Mesothelial cell of epicardium (in vitro differentiated cells): ENCODE measurements at regions not wholly inside any gene's neighbourhood (a gene's known extent, or its start where the extent isn't known, plus 50 kb on each side); places are given as distances from the start of the nearest gene placed in this dataset.

Experiments
- DNase-seq, 2 experiments: peaks; one replicate each; pipeline ENCODE4 v3.0.0; 2021; ENCODE audit warnings: low spot score in 2 of 2; ENCODE audit not compliant: unreplicated experiment in 2 of 2
- H3K27ac Mint-ChIP-seq: 2 replicates; pipeline ENCODE4 v1.8.0; 2021; ENCODE audit warnings: mixed read lengths
- H3K27me3 Mint-ChIP-seq: 2 replicates; pipeline ENCODE4 v1.8.0; 2021; ENCODE audit warnings: low read depth, mixed read lengths
- H3K36me3 Mint-ChIP-seq: 2 replicates; pipeline ENCODE4 v1.8.0; 2021; ENCODE audit warnings: mixed read lengths
- H3K4me1 Mint-ChIP-seq: 2 replicates; pipeline ENCODE4 v1.8.0; 2021; ENCODE audit warnings: mixed read lengths
- H3K4me3 Mint-ChIP-seq: 2 replicates; pipeline ENCODE4 v1.8.0; 2021; ENCODE audit warnings: mild to moderate bottlenecking, moderate library complexity, mixed read lengths
- H3K9me3 Mint-ChIP-seq: 2 replicates; pipeline ENCODE4 v1.8.0; 2021; ENCODE audit warnings: mixed read lengths
- TF ChIP-seq, protein P1 (sequence below): fragments of 200-600 bp; sonication (generic); IDR thresholded peaks from one replicate; pipeline ENCODE4 v1.5.0; 2021; ENCODE audit warnings: antibody characterized with exemption; ENCODE audit not compliant: unreplicated experiment

DNA sequence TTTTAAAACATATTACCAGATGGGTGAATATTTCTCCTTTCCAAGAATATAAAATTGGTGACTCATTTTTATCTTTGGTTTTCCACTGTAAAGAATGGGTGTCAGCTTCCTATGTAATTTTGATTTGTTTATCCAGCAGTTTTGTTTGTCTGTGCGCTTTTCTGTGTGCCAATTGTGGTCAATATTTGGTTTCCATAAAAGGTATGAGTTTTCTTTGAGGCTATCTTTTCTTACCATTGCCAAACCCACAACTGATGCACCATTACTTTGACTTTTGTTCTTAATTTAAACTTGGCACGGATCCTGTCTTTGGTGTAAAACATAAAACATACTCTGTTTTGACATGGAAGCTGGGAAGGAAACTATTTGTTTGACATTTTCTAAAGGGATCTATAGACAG lies 78.8 kb upstream of the NAV3 start:
- TF ChIP-seq, protein P1, sequence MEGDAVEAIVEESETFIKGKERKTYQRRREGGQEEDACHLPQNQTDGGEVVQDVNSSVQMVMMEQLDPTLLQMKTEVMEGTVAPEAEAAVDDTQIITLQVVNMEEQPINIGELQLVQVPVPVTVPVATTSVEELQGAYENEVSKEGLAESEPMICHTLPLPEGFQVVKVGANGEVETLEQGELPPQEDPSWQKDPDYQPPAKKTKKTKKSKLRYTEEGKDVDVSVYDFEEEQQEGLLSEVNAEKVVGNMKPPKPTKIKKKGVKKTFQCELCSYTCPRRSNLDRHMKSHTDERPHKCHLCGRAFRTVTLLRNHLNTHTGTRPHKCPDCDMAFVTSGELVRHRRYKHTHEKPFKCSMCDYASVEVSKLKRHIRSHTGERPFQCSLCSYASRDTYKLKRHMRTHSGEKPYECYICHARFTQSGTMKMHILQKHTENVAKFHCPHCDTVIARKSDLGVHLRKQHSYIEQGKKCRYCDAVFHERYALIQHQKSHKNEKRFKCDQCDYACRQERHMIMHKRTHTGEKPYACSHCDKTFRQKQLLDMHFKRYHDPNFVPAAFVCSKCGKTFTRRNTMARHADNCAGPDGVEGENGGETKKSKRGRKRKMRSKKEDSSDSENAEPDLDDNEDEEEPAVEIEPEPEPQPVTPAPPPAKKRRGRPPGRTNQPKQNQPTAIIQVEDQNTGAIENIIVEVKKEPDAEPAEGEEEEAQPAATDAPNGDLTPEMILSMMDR, result no peak
- Mint-ChIP-seq H3K36me3 (no peaks in the 10 kb centered on the region), H3K9me3 (no peaks in the 10 kb centered on the region), H3K4me3 (no peak overlapping the region), H3K27ac (no peak overlapping the region), H3K27me3 (peaks cover 4% of the 10 kb centered on the region), H3K4me1 (peaks cover 10% of the 10 kb centered on the region)
- no peak for DNase-seq

DNA sequence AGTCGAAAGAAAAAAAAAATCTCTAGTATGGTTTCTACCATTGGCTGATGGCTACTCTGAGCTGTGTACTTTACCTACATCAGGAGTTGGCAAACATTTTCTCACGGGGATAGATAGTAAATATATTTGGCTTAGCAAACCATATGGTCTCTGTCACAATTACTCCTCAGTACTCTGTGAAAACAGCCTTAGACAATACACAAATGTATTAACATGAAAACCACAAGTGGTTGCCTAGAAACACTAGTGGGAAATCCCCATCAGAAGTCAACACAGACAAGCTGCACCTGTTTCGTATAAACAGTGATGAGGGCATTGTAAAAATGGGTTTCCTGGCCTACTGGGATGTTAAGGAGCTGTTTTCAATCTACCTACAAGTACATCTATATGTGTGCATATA lies 84.6 kb upstream of the NAV3 start:
- Mint-ChIP-seq H3K9me3 (no peaks in the 10 kb centered on the region), H3K27ac (no peak overlapping the region), H3K4me1 (no peaks in the 10 kb centered on the region), H3K4me3 (no peak overlapping the region), H3K27me3 (peaks cover 4% of the 10 kb centered on the region), H3K36me3 (no peaks in the 10 kb centered on the region)
- TF ChIP-seq, protein P1, result no peak
- no peak for DNase-seq

DNA sequence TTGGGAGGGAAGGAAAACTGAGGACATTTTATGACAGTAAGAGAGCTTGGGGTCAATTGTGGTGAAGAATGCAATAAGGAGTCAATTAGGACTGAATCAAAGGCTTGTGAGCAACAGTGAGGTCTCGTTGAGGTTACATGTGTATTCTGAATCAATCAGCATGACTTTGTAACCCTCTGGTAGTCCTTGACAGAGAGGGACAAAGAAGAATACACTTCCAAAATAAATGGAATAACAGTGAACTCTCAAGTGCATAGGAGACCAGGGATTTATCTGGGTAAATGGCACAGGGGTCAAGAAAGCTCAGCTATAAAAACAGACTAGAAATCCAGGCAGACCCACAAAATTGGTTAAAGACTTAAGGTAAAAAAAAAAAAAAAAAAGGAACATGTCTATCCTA lies 85.1 kb upstream of the NAV3 start:
- H3K27me3 Mint-ChIP-seq, result peaks cover 4% of the 10 kb centered on the region
- no peaks in the 10 kb centered on the region for H3K9me3 Mint-ChIP-seq
- TF ChIP-seq, protein P1, result no peak
- H3K36me3 Mint-ChIP-seq, result no peaks in the 10 kb centered on the region
- no peak overlapping the region for H3K4me3 Mint-ChIP-seq
- H3K4me1 Mint-ChIP-seq, result no peaks in the 10 kb centered on the region
- no peak overlapping the region for H3K27ac Mint-ChIP-seq
- no peak for DNase-seq

DNA sequence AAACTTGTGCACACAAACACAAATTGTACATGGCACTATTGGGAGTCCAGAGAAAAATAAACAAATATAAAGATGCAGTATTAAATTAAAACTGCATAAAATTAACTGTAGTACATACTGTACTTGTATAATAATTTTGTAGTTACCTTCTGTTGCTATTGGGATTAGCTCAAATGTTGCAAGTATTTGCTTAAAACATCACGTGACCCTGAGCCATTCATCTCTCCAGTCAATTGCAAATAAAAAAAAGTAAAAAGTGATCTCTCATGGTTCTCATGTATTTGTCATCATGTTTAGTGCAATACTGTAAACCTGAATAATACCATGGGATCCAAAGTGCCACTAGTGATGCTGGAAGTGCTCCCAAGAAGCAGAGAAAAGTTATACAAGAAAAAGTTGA lies 88.1 kb upstream of the NAV3 start:
- TF ChIP-seq, protein P1, result no peak
- peaks cover 4% of the 10 kb centered on the region for H3K27me3 Mint-ChIP-seq
- no peak overlapping the region for H3K4me3 Mint-ChIP-seq

DNA sequence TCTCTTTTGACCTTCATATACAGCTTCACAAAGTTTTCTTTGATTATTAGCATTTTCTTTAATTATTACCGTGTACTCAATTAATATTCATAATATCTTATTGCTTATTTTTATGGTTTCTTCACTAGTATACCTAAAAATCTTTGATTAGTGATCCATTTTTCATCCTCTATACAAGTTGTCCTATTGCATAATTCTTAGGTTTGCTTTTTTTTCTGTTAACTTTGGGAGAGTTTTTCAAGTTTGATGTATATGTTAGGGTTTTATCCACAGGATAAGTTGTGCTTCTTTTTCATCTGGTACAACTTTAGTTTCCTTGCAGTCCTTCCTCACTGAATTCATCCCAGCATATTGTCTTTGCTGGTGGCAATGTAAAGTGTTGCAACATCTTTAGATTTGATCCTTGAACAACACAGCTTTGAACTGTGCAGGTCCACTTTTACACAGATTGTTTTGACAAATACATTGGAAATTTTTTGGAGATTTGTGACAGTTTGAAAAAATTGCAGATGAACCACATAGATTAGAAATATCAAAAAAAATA lies 88.6 kb upstream of the NAV3 start:
- peaks cover 13% of the 10 kb centered on the region for H3K9me3 Mint-ChIP-seq
- H3K4me1 Mint-ChIP-seq, result no peaks in the 10 kb centered on the region
- DNase-seq, result no peak

More for the DNA sequence above, 88.1 kb upstream of the NAV3 start:
- Mint-ChIP-seq H3K4me1 (no peaks in the 10 kb centered on the region), H3K27ac (no peak overlapping the region), H3K9me3 (peaks cover 9% of the 10 kb centered on the region), H3K36me3 (no peaks in the 10 kb centered on the region)
- DNase-seq, result no peak

More for the DNA sequence above, 88.6 kb upstream of the NAV3 start:
- TF ChIP-seq, protein P1, result no peak
- H3K27me3 Mint-ChIP-seq, result peaks cover 4% of the 10 kb centered on the region
- H3K4me3 Mint-ChIP-seq, result no peak overlapping the region
- H3K36me3 Mint-ChIP-seq, result no peaks in the 10 kb centered on the region
- no peak overlapping the region for H3K27ac Mint-ChIP-seq
